HG02884 (cell line): ENCODE measurements at regions not wholly inside any gene's neighbourhood (a gene's known extent, or its start where the extent isn't known, plus 50 kb on each side); places are given as distances from the start of the nearest gene placed in this dataset.
"Not testable (repeated sequence)": the region's sequence is repeated elsewhere in the genome, so short reads cannot be mapped to it uniquely, and the experiment has no call there.

ENCODE experiments used
- ATAC-seq: cut with Tn5 transposase; IDR thresholded peaks from one replicate; pipeline ENCODE4 v1.9.1; 2021; ENCODE audit warnings: mild to moderate bottlenecking, moderate library complexity; ENCODE audit not compliant: unreplicated experiment

DNA sequence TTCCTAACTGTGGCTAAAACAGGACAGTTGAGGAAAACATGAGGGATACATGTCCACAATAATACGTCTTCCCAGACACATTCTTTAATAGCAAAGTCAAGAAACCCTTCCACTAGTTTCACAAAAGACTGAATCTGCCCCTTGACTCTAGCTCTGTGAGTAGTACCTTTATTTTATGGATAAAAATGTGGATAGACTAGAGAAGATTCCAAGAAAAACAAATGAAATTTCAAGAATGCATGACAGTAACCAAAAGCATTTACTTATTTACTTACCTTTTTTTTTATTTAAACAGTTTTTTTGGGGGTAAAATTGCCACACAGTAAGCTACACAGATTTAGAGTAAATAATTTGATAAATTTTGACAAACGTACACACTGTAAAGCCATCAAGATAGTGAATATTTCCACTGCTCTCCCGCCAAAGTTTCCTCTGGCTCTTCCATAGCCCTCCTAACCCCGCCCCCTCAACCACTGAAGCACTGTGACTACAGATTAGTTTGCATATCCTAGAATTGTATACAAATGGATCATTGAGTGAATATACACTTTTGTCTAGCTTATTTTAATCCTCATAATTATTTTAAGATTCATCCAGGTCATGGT lies 420.4 kb upstream of the ZMIZ1 start:
- no peak for ATAC-seq

DNA sequence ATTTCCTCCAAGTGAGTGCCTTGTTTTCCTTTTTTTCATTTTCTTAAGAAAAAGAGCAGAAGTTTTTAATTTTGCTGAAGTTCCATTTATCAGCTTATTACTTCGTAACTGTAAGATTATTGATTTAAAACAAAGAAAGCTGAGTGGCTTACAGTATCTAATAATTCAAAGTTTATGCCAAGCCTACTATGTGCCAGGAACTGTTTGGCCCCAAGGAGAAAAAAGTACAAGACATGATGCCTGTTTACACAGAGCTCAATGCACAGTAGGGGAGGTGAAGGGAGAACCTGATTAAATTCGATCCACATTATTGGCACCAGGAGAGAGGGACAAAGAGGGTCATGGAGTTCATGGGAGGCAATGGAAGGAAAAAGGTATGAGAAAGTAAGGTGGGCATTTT lies 419.3 kb upstream of the ZMIZ1 start:
- no peak for ATAC-seq

DNA sequence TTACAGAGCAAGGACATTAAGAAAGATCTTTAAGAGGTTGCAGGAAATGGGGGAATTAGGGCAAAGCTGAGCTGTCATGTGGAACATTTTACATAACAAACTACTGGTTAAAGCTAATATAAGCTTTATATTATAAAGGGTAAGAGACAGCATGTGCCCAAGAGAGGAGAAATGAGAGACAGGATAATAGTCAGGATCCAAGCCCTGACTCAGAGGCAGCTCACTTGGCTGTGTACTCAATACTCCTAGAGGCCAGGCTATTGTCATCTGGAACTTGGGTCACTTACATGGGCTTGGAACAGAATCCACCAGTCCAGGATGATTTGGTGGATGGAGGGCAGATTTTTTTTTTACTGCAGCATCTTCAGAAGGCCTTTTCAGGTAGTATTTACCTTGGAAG lies 418.6 kb upstream of the ZMIZ1 start:
- no peak for ATAC-seq

DNA sequence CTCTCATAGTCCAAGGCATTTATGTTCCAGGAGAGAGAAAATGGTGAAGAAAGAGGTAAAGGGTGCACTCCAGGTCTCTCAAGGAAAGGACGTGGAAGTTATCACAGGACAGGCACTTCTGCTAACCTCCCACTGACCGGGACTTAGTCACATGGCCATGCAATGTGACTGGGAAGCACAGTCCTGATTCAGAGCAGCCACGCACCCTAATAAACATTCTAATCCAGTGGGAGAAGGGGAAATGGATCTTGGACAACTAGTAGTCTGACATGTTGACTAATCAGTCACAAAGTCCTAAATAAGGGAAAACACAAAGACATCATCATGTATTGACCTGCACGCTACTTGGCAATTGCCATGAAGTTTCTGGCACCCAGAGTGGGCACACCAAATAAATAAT lies 417.5 kb upstream of the ZMIZ1 start:
- no peak for ATAC-seq

DNA sequence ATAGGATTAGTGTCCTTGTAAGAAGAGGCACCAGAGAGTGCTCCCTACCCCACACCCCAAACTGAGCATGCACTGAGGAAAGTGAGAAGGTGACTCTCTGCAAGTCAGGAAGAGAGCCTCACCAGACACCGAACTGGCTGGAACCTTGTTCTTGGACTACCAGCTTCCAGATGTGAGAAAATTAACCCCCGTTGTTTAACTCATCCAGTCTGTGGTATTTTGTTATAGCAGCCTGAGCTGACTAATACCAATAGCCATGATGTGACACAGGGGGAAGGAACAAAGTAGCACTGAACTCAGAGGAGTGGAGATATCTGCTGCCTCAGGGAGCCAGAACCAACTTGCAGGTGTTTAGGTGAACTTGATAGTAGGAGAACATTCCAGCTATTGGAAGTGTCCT lies 415.2 kb upstream of the ZMIZ1 start:
- ATAC-seq = no peak

DNA sequence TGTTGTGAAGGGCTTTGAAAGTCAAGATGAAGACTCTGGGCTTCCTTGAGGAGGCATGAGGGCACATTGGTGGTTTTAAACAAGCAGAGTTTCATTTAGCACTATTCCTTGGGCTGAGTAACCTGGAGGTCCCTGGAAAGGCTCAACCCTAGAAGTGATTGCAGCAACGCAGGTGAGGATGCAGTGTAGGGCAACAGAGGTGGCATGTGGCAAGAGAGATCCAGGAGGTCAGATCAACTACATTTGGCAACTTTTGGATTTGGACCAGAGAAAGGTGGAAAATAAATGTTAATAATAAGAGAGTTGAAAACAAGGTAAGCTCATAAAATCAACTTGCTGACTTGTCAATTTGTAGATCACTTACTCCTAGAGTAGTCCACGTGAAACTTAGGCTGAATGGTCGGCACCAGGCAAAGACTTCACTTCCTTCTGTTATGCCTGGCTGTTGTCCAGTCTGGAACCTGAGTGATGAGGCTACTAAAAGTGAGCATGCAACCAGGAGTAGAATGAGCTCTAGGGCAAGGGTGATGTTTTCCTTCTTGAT lies 414.6 kb upstream of the ZMIZ1 start:
- ATAC-seq = no peak

DNA sequence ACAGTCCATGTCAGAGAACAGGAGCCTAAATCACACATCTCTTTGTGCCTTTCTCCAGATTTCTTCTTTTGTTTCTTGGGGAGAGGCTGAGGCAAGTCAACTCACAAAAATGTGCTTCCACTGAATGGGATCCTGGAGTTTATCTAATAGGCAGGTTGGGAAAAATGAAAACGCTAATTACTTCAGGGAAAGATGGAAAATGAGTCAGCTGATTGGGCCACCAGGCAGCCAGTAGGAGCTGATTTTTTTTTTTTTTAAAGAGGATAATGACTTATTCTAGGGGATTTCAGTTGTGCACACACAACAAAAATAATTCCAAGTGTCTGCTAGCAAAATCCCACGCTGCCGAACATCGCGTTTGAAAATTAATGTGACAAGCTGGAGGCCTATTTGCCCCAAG lies 412.8 kb upstream of the ZMIZ1 start:
- ATAC-seq = no peak

DNA sequence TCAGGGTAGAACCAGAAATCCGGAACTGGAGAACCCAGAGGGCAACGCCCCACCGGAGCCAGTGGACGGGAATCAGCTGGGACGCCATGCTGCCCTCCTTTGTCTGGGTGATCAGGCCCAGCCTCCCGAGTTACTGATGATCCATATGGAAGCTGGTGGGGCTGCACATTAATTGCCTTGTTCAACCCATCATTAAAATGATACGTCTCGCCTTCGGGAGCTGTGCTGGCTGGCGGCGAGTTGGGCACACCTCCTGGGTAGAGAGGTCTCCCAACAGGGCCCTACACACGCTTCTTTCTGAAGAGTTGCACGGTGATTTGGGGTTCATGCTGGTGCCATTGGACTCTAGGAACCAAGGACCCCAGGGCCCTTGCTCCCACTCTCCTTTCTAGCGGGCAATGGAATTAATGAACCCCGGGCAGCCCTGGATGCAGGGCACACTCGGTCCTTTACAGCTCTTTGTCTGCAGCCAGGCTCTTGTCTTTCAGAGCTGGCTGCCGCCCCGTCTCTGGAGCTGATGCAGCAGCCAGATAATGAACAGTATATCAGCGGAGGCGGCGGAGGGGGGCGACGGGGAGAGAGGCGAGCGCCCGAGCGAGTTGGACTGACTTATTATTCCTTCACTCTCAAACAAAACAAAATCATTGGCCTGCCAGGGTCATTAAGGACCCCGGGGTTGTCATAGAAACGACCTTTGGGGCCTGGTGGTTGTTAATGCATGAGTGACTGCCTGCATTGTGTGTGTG lies 412.2 kb upstream of the ZMIZ1 start:
- no peak for ATAC-seq

DNA sequence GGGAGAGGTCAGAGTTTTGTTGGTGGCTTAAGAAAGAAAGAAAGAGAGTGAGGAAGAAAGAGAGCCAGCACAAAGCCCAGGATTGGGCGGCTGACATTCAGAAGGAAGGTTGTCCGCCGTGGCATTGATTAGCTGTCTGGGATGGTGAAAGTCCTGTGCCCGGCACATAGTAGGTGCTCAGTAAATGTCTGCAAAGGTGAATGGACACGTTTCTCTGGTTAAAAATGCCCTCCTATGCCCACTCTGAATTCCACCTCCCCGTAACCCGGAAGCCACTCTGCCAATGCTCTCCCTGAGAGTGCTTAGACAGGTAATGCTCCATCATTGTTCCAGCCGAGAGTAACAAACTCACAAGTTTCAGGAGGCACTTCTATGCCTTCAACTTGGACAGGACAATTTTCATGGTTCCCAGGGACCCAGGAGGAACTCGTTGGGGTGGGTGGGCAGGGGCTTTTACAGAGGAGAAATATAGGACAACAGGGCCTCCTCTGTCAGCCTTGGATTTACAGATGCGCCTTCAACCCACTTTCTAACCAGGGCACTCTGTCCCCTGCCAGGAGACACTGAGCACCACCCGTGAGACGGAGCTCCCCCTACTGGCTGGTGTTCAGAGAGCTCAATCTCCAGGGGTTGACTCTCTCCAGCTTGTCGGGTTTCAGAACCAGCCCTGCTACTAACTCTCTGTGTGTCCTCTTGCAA lies 411.5 kb upstream of the ZMIZ1 start:
- ATAC-seq = no peak

DNA sequence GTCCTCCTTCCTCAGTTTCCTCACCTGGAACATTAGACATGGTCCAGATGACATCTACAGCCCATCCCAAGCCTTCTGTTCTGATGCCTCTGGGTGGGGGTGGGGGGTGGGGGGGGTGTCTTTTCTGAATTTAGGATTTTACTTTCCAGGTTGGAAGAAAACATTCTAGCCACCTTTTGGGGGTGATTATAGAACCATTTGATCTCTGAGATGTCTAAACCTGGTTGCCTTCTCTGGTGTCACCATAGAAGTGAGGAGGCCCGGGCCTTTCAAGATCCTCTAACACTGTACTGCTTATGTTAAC lies 411.0 kb upstream of the ZMIZ1 start:
- no peak for ATAC-seq

DNA sequence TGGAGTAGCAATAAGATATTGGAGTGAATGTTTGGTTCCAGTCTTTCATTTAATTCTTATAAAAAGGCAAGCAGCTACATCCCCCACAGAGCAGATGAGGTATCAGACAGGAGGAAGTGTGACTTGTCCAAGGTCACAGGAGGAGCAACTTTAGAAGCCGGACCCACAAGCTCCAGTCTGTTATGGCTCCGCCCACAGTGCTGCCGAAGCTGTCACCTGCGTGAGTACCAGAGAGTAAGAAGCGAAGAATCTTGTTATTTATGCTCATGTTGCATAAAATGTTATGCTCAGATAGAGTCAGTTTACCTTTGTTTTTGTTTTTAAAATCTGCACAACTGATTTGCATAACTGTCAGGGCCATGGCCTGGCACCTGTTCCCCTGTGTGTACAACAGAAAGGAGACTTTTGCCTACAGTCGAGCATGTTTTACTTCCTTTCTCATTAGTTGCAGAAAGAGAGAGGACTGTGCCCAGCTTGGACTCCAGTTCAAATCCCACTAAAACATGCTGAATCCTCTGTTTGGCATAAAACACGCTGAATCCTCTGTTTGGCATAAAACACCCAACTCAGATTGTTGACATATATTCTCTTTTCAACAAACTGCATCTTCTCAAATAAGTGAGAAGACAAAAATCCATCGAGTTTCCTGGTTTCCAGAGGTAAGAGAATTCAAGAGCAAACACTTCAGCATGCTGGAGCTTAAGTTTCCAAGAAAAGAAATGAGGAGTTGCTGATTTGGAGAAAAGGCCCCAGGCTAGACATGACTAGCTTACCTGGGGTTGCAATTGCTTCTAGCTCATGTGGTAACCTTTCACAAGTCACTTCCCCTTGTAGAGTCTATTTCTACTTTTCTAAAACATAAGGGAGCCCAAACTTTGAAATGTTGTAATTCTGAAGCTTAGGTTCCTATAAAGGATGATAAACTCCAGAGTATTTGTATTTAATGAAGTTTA lies 409.8 kb upstream of the ZMIZ1 start:
- ATAC-seq = peak; percentile 52

DNA sequence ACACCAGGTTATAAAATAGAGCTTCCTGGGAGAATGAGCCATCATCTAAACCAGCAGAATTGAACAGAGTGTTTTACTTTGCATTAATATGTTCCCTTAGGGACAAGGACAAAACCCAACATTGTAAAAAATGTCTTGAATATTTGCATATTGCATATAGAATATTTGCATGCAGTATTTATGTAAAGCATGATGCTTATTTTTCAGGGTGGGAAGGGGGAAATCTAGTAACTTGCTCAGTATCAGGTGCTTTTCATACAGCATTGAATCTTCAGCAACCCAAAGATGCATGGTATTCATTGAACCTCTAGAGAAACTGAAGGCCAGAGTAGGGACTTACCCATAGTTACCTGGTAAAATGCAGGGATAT lies 409.2 kb upstream of the ZMIZ1 start:
- ATAC-seq = no peak

DNA sequence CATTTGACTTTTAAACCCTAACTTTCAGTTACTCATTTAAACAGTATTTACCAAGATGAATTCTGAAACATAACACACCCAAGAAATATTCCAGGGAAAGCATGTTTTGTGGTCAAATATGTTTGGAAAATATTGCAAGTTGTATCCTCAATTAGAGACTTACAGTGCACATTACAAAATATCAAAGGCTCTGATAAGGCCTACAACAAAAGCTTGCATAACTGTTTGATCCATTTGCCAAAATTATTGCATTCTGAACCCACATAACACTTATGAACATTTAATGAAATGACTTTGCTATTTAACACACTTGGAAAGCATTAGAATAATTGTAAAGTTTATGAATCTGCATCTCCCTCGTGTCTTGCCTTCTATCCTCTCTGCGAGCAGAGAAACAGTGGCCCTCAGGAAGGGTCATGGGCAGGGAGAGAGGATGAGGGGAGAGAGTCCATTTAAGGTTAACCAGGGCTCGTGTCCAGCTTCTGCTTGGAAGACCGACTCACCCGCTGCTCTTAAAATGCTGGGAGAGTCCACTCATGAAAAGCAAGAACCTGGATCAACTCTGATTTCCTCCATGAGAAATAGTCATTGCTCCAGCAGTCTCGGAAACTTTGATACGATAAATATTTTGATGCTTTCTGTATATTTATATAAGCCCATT lies 408.2 kb upstream of the ZMIZ1 start:
- ATAC-seq = no peak

DNA sequence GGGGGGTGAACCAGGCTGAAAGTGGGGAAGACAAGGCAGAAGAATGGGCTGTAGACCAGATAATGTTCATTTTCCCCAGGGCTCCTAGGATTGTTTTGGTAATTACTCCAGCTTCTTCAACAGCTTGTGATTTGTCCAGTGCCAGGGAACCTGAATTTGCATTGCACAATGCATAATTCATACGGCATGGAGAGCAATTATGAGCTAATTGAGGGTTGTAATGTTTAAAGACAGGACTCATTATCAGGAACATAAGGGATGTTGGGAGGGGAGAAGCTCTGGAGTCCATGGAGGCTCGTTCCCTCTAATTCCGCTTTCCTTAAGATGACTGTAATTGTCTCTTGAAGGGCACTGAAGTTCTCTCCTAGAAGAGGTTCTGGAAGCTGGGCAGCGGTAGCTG lies 405.0 kb upstream of the ZMIZ1 start:
- no peak for ATAC-seq

DNA sequence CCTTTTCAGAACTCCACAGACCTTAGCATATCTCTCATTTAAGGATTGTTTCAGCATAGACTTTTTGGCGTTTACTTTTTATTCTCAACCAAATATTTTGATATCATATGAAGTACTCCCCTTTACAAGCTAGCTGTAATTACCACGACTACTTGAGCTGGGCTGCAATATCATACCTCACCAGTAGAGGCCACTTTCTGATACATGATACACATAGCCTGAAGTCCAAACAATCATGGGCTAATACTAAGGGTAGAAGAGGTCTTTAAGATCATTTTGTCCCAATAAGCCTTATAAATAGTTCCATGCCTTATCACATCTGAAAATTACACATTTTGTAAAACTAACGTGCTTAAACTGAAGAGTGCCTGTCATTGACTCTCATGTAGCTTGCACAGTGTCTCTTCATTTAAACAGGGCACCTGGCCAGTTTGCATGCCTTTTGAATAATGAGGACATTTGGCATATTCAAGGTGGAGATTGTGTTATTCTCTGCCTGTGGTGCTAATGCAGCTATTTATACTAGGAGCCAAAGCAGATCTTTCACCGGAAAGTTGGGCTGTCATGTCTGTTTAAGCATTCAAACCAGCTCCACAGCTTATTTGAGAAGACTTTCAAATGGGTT lies 403.7 kb upstream of the ZMIZ1 start:
- no peak for ATAC-seq

DNA sequence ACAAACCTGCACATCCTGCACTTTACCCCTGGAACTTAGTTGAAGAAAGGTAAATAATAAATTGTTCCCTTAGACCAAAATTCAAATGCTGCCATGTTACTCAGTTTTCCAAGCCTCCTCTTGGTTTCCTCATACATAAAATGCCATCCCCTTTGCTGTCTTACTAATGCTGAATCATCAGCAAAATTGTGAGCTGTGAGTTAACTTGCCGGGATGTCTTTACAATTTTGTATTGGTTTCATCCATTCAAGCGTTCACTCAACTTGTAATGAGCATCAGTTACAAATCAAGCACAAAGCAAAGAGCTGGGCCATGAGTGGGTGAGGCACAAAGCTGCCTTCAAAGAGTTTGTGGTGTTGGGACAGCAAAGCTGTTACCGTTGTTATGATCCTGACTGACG lies 395.8 kb upstream of the ZMIZ1 start:
- no peak for ATAC-seq

DNA sequence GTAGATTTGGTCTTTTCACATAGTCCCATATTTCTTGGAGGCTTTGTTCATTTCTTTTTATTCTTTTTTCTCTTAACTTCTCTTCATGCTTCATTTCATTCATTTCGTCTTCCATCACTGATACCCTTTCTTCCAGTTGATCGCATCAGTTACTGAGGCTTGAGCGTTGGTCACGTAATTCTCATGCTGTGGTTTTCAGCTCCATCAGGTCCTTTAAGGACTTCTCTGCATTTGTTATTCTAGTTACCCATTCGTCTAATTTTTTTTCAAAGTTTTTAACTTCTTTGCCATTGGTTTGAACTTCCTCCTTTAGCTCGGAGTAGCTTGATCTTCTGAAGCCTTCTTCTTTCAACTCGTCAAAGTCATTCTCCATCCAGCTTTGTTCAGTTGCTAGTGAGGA lies 387.6 kb upstream of the ZMIZ1 start:
- ATAC-seq = not testable (repeated sequence)

DNA sequence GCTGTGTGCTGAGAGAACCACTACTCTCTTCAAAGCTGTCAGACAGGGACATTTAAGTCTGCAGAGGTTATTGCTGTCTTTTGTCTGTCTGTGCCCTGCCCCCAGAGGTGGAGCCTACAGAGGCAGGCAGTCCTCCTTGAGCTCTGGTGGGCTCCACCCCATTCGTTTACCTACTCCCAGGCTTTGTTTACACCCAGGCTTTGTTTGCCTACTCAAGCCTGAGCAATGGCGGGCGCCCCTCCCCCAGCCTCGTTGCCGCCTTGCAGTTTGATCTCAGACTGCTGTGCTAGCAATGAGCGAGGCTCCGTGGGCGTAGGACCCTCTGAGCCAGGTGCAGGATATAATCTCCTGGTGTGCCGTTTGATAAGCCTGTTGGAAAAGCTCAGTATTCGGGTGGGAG lies 386.8 kb upstream of the ZMIZ1 start:
- ATAC-seq = not testable (repeated sequence)

DNA sequence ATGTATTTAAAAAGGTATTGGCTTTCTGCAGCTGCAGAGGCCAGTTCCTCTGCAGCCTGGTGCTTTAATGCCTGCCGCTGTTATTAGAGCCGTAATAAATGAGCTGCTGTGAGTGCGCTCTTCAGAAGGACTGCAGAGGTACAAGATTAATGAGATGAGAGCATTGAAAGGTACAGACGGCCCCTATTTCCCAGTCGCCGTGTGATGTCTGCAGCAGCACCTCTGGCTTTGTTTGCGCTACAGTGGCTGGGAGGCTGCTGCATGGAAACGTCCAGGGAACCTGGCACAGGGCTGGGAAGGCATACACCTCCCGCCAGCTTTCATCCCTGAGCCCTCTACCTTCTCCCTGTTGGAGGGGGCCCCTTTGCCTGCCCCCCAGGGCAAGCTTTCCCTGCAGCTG lies 383.8 kb upstream of the ZMIZ1 start:
- ATAC-seq = no peak

DNA sequence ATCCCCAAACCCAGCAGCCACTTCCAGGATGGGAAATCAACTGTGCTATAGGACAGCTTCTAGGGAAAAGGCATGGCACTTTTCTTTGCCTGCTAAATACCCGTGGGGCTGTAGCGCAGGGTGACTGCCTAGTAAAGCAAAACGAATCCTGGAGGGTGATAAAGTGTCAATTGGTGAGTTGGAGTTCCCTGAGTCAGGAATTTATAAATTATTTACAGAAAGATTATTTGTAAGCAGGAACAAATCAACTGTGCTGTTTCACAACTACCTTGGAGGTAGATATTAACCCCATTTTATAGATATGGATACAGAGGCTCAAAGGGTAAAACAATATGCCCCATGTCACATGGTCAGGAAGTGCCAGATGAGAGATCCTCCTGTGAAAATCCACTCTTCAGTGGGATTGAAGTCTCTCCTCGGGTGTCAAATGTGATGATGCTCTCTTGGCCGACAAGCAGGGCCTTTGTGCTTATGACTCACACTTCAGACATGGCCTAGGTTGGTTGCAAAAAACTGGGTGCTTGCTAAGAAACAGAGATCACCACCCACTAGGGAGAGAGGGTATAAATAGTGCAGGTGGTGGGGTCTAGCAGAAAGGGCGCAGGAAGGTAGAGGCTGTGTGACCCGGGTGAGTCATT lies 383.2 kb upstream of the ZMIZ1 start:
- no peak for ATAC-seq
